ENCODE measurements at regions not wholly inside any gene's neighbourhood (a gene's known extent, or its start where the extent isn't known, plus 50 kb on each side); places are given as distances from the start of the nearest gene placed in this dataset.

- TF ChIP-seq EP300 (IDR thresholded peaks at IDR 0.05), result no peak
- no peak for TF ChIP-seq CTCF (IDR thresholded peaks at IDR 0.05)
- no peak for TF ChIP-seq POLR2AphosphoS5 (IDR thresholded peaks at IDR 0.05)
- no peak for TF ChIP-seq POLR2A (IDR thresholded peaks at IDR 0.05)
- Histone ChIP-seq H3K4me1 (no peaks in the 10 kb centered on the region), H3K27ac (no peak overlapping the region), H3K36me3 (no peaks in the 10 kb centered on the region), H3K4me3 (no peak overlapping the region), H3K9me3 (no peaks in the 10 kb centered on the region), H3K27me3 (no peaks in the 10 kb centered on the region)
- 37 to 56% methylated on average over 2 of the region's 2 CpGs for WGBS, 2 donors (ENCODE audit: low coverage in 1 of 2)
- no peak for ATAC-seq
These were observed 262.8 kb downstream of the OTOL1 start for GRCh38 chr3:161759444-161759843.

- no peak overlapping the region for H3K4me3 ChIP-seq
- H3K4me1 ChIP-seq, result no peaks in the 10 kb centered on the region
- WGBS, 2 donors (ENCODE audit: low coverage in 1 of 2), result 77 to 85% methylated on average over 3 of the region's 3 CpGs
- H3K27me3 ChIP-seq, result no peaks in the 10 kb centered on the region
- H3K36me3 ChIP-seq, result no peaks in the 10 kb centered on the region
- ATAC-seq, result no peak
- no peak overlapping the region for H3K27ac ChIP-seq
- H3K9me3 ChIP-seq, result no peaks in the 10 kb centered on the region
- TF ChIP-seq POLR2AphosphoS5 (IDR thresholded peaks at IDR 0.05) (no peak), POLR2A (IDR thresholded peaks at IDR 0.05) (no peak), EP300 (IDR thresholded peaks at IDR 0.05) (no peak), CTCF (IDR thresholded peaks at IDR 0.05) (no peak)
These were observed 269.7 kb downstream of the OTOL1 start for GRCh38 chr3:161766331-161766730.

- no peaks in the 10 kb centered on the region for H3K9me3 ChIP-seq
- H3K36me3 ChIP-seq, result no peaks in the 10 kb centered on the region
- H3K4me3 ChIP-seq, result no peak overlapping the region
- no peak for ATAC-seq
- no peak for TF ChIP-seq CTCF (IDR thresholded peaks at IDR 0.05)
- TF ChIP-seq EP300 (IDR thresholded peaks at IDR 0.05), result no peak
- TF ChIP-seq POLR2AphosphoS5 (IDR thresholded peaks at IDR 0.05), result no peak
- no peak for TF ChIP-seq POLR2A (IDR thresholded peaks at IDR 0.05)
- no peak overlapping the region for H3K27ac ChIP-seq
- WGBS, 2 donors (ENCODE audit: low coverage in 1 of 2), result 52 to 70% methylated on average over 3 of the region's 3 CpGs
- no peaks in the 10 kb centered on the region for H3K27me3 ChIP-seq
- no peaks in the 10 kb centered on the region for H3K4me1 ChIP-seq
These were observed 274.1 kb downstream of the OTOL1 start for GRCh38 chr3:161770484-161771386.

GRCh38 chr3:161781381-161781780 is 284.8 kb downstream of the OTOL1 start:
- WGBS, 2 donors (ENCODE audit: low coverage in 1 of 2), result 38 to 100% methylated on average over 1 of the region's 1 CpG
- no peak for ATAC-seq
- no peak for TF ChIP-seq POLR2A (IDR thresholded peaks at IDR 0.05)
- no peak for TF ChIP-seq POLR2AphosphoS5 (IDR thresholded peaks at IDR 0.05)
- TF ChIP-seq EP300 (IDR thresholded peaks at IDR 0.05), result no peak
- Histone ChIP-seq H3K9me3 (no peaks in the 10 kb centered on the region), H3K4me1 (no peaks in the 10 kb centered on the region), H3K36me3 (no peaks in the 10 kb centered on the region), H3K4me3 (no peak overlapping the region), H3K27me3 (no peaks in the 10 kb centered on the region), H3K27ac (no peak overlapping the region)

- Histone ChIP-seq H3K4me1 (no peaks in the 10 kb centered on the region), H3K9me3 (no peaks in the 10 kb centered on the region), H3K27me3 (no peaks in the 10 kb centered on the region), H3K27ac (no peak overlapping the region), H3K4me3 (no peak overlapping the region), H3K36me3 (no peaks in the 10 kb centered on the region)
- TF ChIP-seq CTCF (IDR thresholded peaks at IDR 0.05) (no peak), POLR2A (IDR thresholded peaks at IDR 0.05) (no peak), POLR2AphosphoS5 (IDR thresholded peaks at IDR 0.05) (no peak), EP300 (IDR thresholded peaks at IDR 0.05) (no peak)
- ATAC-seq, result no peak
- WGBS, 2 donors (ENCODE audit: low coverage in 1 of 2), result 57 to 74% methylated on average over 3 of the region's 3 CpGs
These were observed 296.8 kb downstream of the OTOL1 start for GRCh38 chr3:161793194-161793930.

All from gastroesophageal sphincter (tissue), 4 donors.